GM18861 (cell line): ENCODE measurements at regions not wholly inside any gene's neighbourhood (a gene's known extent, or its start where the extent isn't known, plus 50 kb on each side); places are given as distances from the start of the nearest gene placed in this dataset.
"Not testable (repeated sequence)": the region's sequence is repeated elsewhere in the genome, so short reads cannot be mapped to it uniquely, and the experiment has no call there.

Source experiments
- ATAC-seq: cut with Tn5 transposase; IDR thresholded peaks from one replicate; pipeline ENCODE4 v1.9.1; 2021; ENCODE audit not compliant: unreplicated experiment

GRCh38 chr5:82959466-82959865 lies 117.7 kb downstream of the TMEM167A start:
- no peak for ATAC-seq

GRCh38 chr5:82956600-82956999 lies 120.6 kb downstream of the TMEM167A start:
- ATAC-seq: no peak

- no peak for ATAC-seq
Measured at GRCh38 chr5:82952326-82952725, 124.9 kb downstream of the TMEM167A start.

- not testable (repeated sequence) for ATAC-seq
Measured at GRCh38 chr5:82944267-82944666, 132.9 kb downstream of the TMEM167A start.

GRCh38 chr5:82942083-82942881 lies 134.9 kb downstream of the TMEM167A start:
- peak; percentile 56 for ATAC-seq

GRCh38 chr5:82938901-82939725 lies 138.1 kb downstream of the TMEM167A start:
- ATAC-seq: no peak

GRCh38 chr5:82932473-82933220 lies 144.5 kb downstream of the TMEM167A start:
- not testable (repeated sequence) for ATAC-seq

- no peak for ATAC-seq
Measured at GRCh38 chr5:82931110-82931509, 146.1 kb downstream of the TMEM167A start.

- ATAC-seq: no peak
Measured at GRCh38 chr5:82925061-82925411, 152.2 kb downstream of the TMEM167A start.

GRCh38 chr5:82924226-82925060 lies 152.8 kb downstream of the TMEM167A start:
- no peak for ATAC-seq

- no peak for ATAC-seq
Measured at GRCh38 chr5:82922086-82922734, 155.0 kb downstream of the TMEM167A start.

GRCh38 chr5:82918311-82919031 lies 158.7 kb downstream of the TMEM167A start:
- no peak for ATAC-seq

- peak; percentile 74 for ATAC-seq
Measured at GRCh38 chr5:82917584-82917983, 159.6 kb downstream of the TMEM167A start.

GRCh38 chr5:82913971-82914370 lies 163.2 kb downstream of the TMEM167A start:
- ATAC-seq: no peak

GRCh38 chr5:82912462-82912861 lies 164.7 kb downstream of the TMEM167A start:
- ATAC-seq: no peak

- no peak for ATAC-seq
Measured at GRCh38 chr5:82911910-82912309, 165.3 kb downstream of the TMEM167A start.

- no peak for ATAC-seq
Measured at GRCh38 chr5:82910905-82911304, 166.3 kb downstream of the TMEM167A start.

- ATAC-seq: no peak
Measured at GRCh38 chr5:82910491-82910890, 166.7 kb downstream of the TMEM167A start.

- ATAC-seq: no peak
Measured at GRCh38 chr5:82909771-82910170, 167.4 kb downstream of the TMEM167A start.
